ENCODE measurements at regions not wholly inside any gene's neighbourhood (a gene's known extent, or its start where the extent isn't known, plus 50 kb on each side); places are given as distances from the start of the nearest gene placed in this dataset.

GRCh38 chr6:147441751-147442150, 66.7 kb upstream of the SAMD5 start:
- TF ChIP-seq MYC (IDR thresholded peaks at IDR 0.05; ENCODE audit: low read depth, low read length), result no peak
- no peak for TF ChIP-seq CTCF (IDR thresholded peaks at IDR 0.05; ENCODE audit: low read depth, low read length)
- no peak for TF ChIP-seq POLR2A (IDR thresholded peaks at IDR 0.05; ENCODE audit: extremely low read depth, insufficient read length)

Data from NB4 (cell line).